ENCODE measurements at regions not wholly inside any gene's neighbourhood (a gene's known extent, or its start where the extent isn't known, plus 50 kb on each side); places are given as distances from the start of the nearest gene placed in this dataset.

GRCh38 chr16:13291591-13292333, 390.4 kb downstream of the SHISA9 start:
- H3K27ac ChIP-seq = no peak overlapping the region
- TF ChIP-seq ZFX (IDR thresholded peaks at IDR 0.05; ENCODE audit: borderline replicate concordance) (no peak), CTCF (IDR thresholded peaks at IDR 0.05) (no peak)

GRCh38 chr16:13296206-13296605, 394.8 kb downstream of the SHISA9 start:
- H3K27ac ChIP-seq = no peak overlapping the region
- TF ChIP-seq CTCF (IDR thresholded peaks at IDR 0.05) (no peak), ZFX (IDR thresholded peaks at IDR 0.05; ENCODE audit: borderline replicate concordance) (no peak)

GRCh38 chr16:13298666-13299065, 397.3 kb downstream of the SHISA9 start:
- no peak overlapping the region for H3K27ac ChIP-seq
- TF ChIP-seq CTCF (IDR thresholded peaks at IDR 0.05) = no peak

- no peak overlapping the region for H3K27ac ChIP-seq
- TF ChIP-seq CTCF (IDR thresholded peaks at IDR 0.05) = no peak
- TF ChIP-seq ZFX (IDR thresholded peaks at IDR 0.05; ENCODE audit: borderline replicate concordance) = no peak
These were observed 398.9 kb downstream of the SHISA9 start for GRCh38 chr16:13300066-13300840.

GRCh38 chr16:13305019-13305755, 403.8 kb downstream of the SHISA9 start:
- no peak overlapping the region for H3K27ac ChIP-seq
- no peak for TF ChIP-seq ZFX (IDR thresholded peaks at IDR 0.05; ENCODE audit: borderline replicate concordance)

GRCh38 chr16:13306161-13306995, 405.0 kb downstream of the SHISA9 start:
- no peak overlapping the region for H3K27ac ChIP-seq
- TF ChIP-seq CTCF (IDR thresholded peaks at IDR 0.05) = no peak
- TF ChIP-seq ZFX (IDR thresholded peaks at IDR 0.05; ENCODE audit: borderline replicate concordance) = no peak

GRCh38 chr16:13307255-13307654, 405.9 kb downstream of the SHISA9 start:
- no peak for TF ChIP-seq CTCF (IDR thresholded peaks at IDR 0.05)
- no peak for TF ChIP-seq ZFX (IDR thresholded peaks at IDR 0.05; ENCODE audit: borderline replicate concordance)
- H3K27ac ChIP-seq = no peak overlapping the region

Measured in 22Rv1 (cell line).